Ascending aorta (tissue), 2 donors: ENCODE measurements at regions not wholly inside any gene's neighbourhood (a gene's known extent, or its start where the extent isn't known, plus 50 kb on each side); places are given as distances from the start of the nearest gene placed in this dataset.
"Not testable (repeated sequence)": the region's sequence is repeated elsewhere in the genome, so short reads cannot be mapped to it uniquely, and the experiment has no call there.

Source experiments
- DNase-seq, 2 donors: peaks; one replicate each; pipeline ENCODE4 v3.0.0-alpha.2; 2019; ENCODE audit warnings: low spot score in 2 of 2
- H3K27ac ChIP-seq, 2 donors: fragments of 200-600 bp; sonication (generic); one replicate each; pipeline ENCODE4 v1.5.1; 2016 to 2017; ENCODE audit warnings: mild to moderate bottlenecking in 1 of 2
- H3K27me3 ChIP-seq: fragments of 200-600 bp; sonication (generic); one replicate; pipeline ENCODE4 v1.5.1; 2017
- H3K36me3 ChIP-seq, 2 donors: fragments of 200-600 bp; sonication (generic); one replicate each; pipeline ENCODE4 v1.5.1; 2016
- H3K4me1 ChIP-seq, 2 donors: fragments of 200-600 bp; sonication (generic); one replicate each; pipeline ENCODE4 v1.5.1; 2016 to 2017; ENCODE audit warnings: mild to moderate bottlenecking in 1 of 2
- H3K4me3 ChIP-seq, 2 donors: fragments of 200-600 bp; sonication (generic); one replicate each; pipeline ENCODE4 v1.5.1; 2016 to 2017; ENCODE audit warnings: mild to moderate bottlenecking in 1 of 2
- H3K9me3 ChIP-seq, 2 donors: fragments of 200-600 bp; sonication (generic); one replicate each; pipeline ENCODE4 v1.5.1; 2016
- intact Hi-C: fragments of 100-400 bp; cut with DNase I; formaldehyde crosslinking; loops from one replicate; pipeline ENCODE4 v1.15.1; 2023
- TF ChIP-seq, protein P1 (sequence below), 3 experiments: fragments of 200-600 bp in 2 of 3; fragments of 450-650 bp in 1 of 3; sonication (generic) in 2 of 3; IDR thresholded peaks; one replicate each; pipeline ENCODE4 v1.5.1; 2016 to 2019; ENCODE audit warnings: antibody characterized with exemption in 3 of 3, mild to moderate bottlenecking in 1 of 3, moderate library complexity in 1 of 3

DNA sequence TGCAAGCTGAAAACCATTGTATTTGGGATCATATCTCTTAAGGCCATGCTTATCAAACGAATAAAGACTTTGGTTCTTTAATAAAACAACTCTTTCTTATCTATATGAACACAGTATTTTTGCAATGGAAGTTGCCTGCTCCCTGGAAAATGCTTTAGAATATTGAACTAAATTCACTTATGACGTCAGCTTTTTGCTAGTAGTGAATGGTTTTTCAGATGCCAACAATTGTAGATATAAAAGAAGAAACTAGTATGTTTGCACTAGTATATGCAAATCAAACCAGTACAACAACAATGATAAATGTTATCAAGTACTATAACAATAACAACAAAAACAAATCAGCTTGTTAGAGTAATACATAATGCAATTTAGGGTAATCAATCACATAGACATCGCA, 1462.9 kb downstream of the SUCLG1 start:
- TF ChIP-seq, protein P1, sequence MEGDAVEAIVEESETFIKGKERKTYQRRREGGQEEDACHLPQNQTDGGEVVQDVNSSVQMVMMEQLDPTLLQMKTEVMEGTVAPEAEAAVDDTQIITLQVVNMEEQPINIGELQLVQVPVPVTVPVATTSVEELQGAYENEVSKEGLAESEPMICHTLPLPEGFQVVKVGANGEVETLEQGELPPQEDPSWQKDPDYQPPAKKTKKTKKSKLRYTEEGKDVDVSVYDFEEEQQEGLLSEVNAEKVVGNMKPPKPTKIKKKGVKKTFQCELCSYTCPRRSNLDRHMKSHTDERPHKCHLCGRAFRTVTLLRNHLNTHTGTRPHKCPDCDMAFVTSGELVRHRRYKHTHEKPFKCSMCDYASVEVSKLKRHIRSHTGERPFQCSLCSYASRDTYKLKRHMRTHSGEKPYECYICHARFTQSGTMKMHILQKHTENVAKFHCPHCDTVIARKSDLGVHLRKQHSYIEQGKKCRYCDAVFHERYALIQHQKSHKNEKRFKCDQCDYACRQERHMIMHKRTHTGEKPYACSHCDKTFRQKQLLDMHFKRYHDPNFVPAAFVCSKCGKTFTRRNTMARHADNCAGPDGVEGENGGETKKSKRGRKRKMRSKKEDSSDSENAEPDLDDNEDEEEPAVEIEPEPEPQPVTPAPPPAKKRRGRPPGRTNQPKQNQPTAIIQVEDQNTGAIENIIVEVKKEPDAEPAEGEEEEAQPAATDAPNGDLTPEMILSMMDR (IDR thresholded peaks at IDR 0.05), result no peak
- Histone ChIP-seq H3K4me1 (no peaks in the 10 kb centered on the region), H3K27ac (no peak overlapping the region), H3K9me3 (no peaks in the 10 kb centered on the region), H3K27me3 (no peaks in the 10 kb centered on the region), H3K4me3 (no peak overlapping the region), H3K36me3 (no peaks in the 10 kb centered on the region)
- intact Hi-C loops, result no loop called here
- DNase-seq, result no peak

DNA sequence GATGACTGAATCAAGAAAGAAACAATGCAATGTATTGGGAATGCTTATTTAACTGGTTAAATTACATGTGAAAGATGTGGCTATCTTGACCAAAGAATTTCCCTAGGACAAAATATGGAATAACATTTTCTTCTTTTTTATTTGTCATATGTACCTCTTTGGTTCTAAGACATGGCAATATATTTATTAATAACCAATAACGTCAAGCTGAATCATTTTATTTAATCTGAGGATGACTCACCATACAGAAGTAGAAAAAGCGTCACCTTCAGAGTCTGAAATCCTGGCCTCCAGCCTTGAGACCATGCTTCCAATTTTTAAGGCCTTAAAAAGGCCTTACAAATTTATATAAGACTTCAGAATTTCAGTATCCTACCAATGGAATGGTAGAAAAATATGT, 1464.9 kb downstream of the SUCLG1 start:
- no peaks in the 10 kb centered on the region for H3K27me3 ChIP-seq
- TF ChIP-seq, protein P1 (IDR thresholded peaks at IDR 0.05), result no peak
- intact Hi-C loops, result no loop called here
- H3K36me3 ChIP-seq, result no peaks in the 10 kb centered on the region
- no peak overlapping the region for H3K27ac ChIP-seq
- no peaks in the 10 kb centered on the region for H3K9me3 ChIP-seq
- no peak overlapping the region for H3K4me3 ChIP-seq
- DNase-seq, result no peak
- no peaks in the 10 kb centered on the region for H3K4me1 ChIP-seq

DNA sequence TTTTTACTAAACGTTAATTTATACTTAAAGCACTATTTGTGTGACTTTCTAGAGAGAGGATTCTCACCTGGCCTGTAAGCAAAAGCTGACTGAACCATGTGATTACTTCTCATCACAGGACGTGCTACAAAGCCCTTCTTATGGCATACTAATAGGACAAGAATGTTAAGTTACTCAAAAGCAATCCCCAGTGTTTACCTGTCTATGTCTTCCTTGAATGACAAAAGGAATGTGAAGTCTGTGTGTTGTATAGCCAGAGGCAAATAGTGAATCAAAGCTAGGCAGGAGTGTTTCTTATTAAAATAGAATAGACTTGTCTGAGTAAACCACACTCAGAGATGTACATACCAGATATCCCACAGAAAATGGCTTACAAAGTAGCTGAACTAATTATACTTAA, 1465.5 kb downstream of the SUCLG1 start:
- Histone ChIP-seq H3K36me3 (no peaks in the 10 kb centered on the region), H3K4me3 (no peak overlapping the region)

DNA sequence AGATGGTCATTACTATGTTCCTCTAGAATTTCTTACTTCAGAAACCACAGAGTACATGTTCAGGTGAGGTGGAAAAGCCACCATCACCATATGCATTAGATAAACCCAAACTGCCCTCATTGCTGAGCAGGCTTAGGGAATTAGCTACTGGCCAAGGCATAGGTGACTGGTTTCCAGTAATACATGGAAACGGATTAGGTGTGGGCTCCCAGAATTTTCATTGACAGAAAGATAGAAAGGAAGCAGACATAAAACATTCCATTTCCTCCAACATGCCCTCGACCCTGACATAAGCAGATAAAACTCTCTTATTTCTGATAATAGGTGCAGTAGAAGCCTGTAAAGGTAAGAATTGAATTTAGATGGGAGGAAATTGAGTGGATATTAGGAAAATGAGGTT, 1466.1 kb downstream of the SUCLG1 start:
- TF ChIP-seq, protein P1 (IDR thresholded peaks at IDR 0.05), result no peak
- intact Hi-C loops, result no loop called here
- H3K27me3 ChIP-seq, result no peaks in the 10 kb centered on the region
- H3K27ac ChIP-seq, result no peak overlapping the region
- H3K36me3 ChIP-seq, result no peaks in the 10 kb centered on the region
- H3K4me3 ChIP-seq, result no peak overlapping the region
- no peaks in the 10 kb centered on the region for H3K4me1 ChIP-seq
- DNase-seq, result no peak
- no peaks in the 10 kb centered on the region for H3K9me3 ChIP-seq

More for the DNA sequence above, 1465.5 kb downstream of the SUCLG1 start:
- no peak for DNase-seq
- Histone ChIP-seq H3K4me1 (no peaks in the 10 kb centered on the region), H3K27ac (no peak overlapping the region), H3K9me3 (no peaks in the 10 kb centered on the region), H3K27me3 (no peaks in the 10 kb centered on the region)
- TF ChIP-seq, protein P1 (IDR thresholded peaks at IDR 0.05), result no peak
- intact Hi-C loops, result no loop called here

DNA sequence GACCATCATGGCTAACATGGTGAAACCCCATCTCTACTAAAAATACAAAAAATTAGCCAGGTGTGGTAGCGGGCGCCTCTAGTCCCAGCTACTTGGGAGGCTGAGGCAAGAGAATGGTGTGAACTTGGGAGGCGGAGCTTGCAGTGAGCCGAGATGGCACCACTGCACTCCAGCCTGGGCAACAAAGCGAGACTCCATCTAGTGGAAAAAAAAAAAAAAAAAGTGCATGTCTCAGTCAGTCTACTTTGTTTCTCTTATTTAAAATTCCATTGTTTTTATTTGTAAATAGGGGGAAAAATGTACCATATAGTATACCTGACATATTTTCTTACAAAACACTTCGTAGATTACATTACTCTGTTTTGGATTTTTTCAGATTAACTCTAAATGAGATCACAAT, 1471.4 kb downstream of the SUCLG1 start:
- H3K36me3 ChIP-seq, DNase-seq, H3K4me1 ChIP-seq, H3K9me3 ChIP-seq, intact Hi-C loops, H3K4me3 ChIP-seq, H3K27ac ChIP-seq, H3K27me3 ChIP-seq: not testable (repeated sequence)

DNA sequence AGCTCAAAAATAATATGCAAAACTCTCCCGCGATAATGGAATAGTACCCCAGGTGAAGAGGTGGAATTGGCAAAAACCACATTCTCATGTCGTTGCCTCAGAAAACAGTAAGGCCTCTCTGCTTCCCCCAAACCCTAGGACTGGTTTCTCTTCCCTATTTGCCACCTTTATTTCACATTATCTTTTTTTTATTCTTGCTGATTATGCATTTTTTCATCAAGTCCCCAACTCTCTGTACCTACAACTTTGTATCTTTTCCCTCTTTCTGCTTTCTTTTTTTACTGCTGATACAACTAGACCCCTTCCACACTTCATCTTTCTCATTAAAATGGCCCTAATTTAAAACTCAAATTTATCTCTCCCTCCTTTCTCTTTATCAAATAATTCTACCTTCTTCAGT, 1472.2 kb downstream of the SUCLG1 start:
- H3K9me3 ChIP-seq, result no peaks in the 10 kb centered on the region
- TF ChIP-seq, protein P1 (IDR thresholded peaks at IDR 0.05), result no peak
- no peak overlapping the region for H3K27ac ChIP-seq
- no peak overlapping the region for H3K4me3 ChIP-seq
- intact Hi-C loops, result no loop called here
- DNase-seq, result no peak
- no peaks in the 10 kb centered on the region for H3K27me3 ChIP-seq
- no peaks in the 10 kb centered on the region for H3K4me1 ChIP-seq
- no peaks in the 10 kb centered on the region for H3K36me3 ChIP-seq
